ENCODE measurements at regions not wholly inside any gene's neighbourhood (a gene's known extent, or its start where the extent isn't known, plus 50 kb on each side); places are given as distances from the start of the nearest gene placed in this dataset.

GRCh38 chr13:93017493-93018112 is 209.0 kb upstream of the GPC6 start:
- no peaks in the 10 kb centered on the region for H3K27me3 ChIP-seq (ENCODE audit: control insufficient read depth, insufficient read depth, low read length)
- no peak overlapping the region for H3K9ac ChIP-seq (ENCODE audit: low read length in 3 of 3)
- FAIRE-seq (no peak), DNase-seq (no peak)
- intact Hi-C loops (cut with DNase I), result no loop called here
- H3K36me3 ChIP-seq (ENCODE audit: control insufficient read depth in 2 of 3, insufficient read depth in 3 of 3, low read length in 3 of 3), result no peaks in the 10 kb centered on the region
- H3K9me3 ChIP-seq (ENCODE audit: control insufficient read depth in 2 of 3, insufficient read depth in 1 of 3, low read length in 3 of 3), result peaks cover 0 to 6% (median 4%) of the 10 kb centered on the region in 3 donors
- H3K27ac ChIP-seq (ENCODE audit: low read depth in 2 of 2, low read length in 2 of 2), result no peak overlapping the region
- TF ChIP-seq CTCF (IDR thresholded peaks at IDR 0.05; ENCODE audit: borderline replicate concordance, extremely low read depth, insufficient read depth), result no peak
- H3K4me1 ChIP-seq (ENCODE audit: control insufficient read depth in 2 of 3, insufficient read depth in 2 of 3, low read depth in 1 of 3, low read length in 3 of 3), result no peaks in the 10 kb centered on the region
- H3K4me3 ChIP-seq (ENCODE audit: low read length in 3 of 3), result no peak overlapping the region

GRCh38 chr13:93023929-93024328 is 202.7 kb upstream of the GPC6 start:
- DNase-seq, result peak in 1 of 5 donors; percentile 6
- intact Hi-C loops (cut with DNase I), result no loop called here
- no peaks in the 10 kb centered on the region for H3K36me3 ChIP-seq (ENCODE audit: control insufficient read depth in 2 of 3, insufficient read depth in 3 of 3, low read length in 3 of 3)
- H3K4me3 ChIP-seq (ENCODE audit: low read length in 3 of 3), result no peak overlapping the region
- no peaks in the 10 kb centered on the region for H3K27me3 ChIP-seq (ENCODE audit: control insufficient read depth, insufficient read depth, low read length)
- H3K9me3 ChIP-seq (ENCODE audit: control insufficient read depth in 2 of 3, insufficient read depth in 1 of 3, low read length in 3 of 3), result no peaks in the 10 kb centered on the region
- H3K9ac ChIP-seq (ENCODE audit: low read length in 3 of 3), result no peak overlapping the region
- no peaks in the 10 kb centered on the region for H3K4me1 ChIP-seq (ENCODE audit: control insufficient read depth in 2 of 3, insufficient read depth in 2 of 3, low read depth in 1 of 3, low read length in 3 of 3)
- no peak for TF ChIP-seq CTCF (IDR thresholded peaks at IDR 0.05; ENCODE audit: borderline replicate concordance, extremely low read depth, insufficient read depth)
- no peak for FAIRE-seq
- H3K27ac ChIP-seq (ENCODE audit: low read depth in 2 of 2, low read length in 2 of 2), result no peak overlapping the region

DNA sequence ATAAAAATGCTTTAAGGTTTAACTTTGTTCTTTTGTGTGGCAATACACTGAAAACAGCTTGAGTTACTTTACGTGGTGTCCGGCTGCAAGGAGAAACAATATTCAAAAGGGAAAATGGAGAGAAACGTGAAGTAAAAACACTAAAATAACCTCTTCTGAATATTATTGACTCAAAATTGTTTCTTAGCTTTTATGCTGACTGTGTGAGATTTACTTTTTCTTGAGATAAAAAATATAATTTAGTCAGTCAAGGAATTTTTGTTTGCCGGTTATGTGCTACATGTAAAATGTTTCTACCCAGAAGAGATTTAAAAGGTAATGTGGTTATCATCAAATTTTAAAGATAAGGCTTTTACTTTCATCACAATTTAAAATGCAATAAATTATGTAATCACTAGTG is 200.6 kb upstream of the GPC6 start:
- no peaks in the 10 kb centered on the region for H3K9me3 ChIP-seq (ENCODE audit: control insufficient read depth in 2 of 3, insufficient read depth in 1 of 3, low read length in 3 of 3)
- DNase-seq (no peak), FAIRE-seq (no peak)
- no peaks in the 10 kb centered on the region for H3K4me1 ChIP-seq (ENCODE audit: control insufficient read depth in 2 of 3, insufficient read depth in 2 of 3, low read depth in 1 of 3, low read length in 3 of 3)
- intact Hi-C loops (cut with DNase I), result no loop called here
- H3K27ac ChIP-seq (ENCODE audit: low read depth in 2 of 2, low read length in 2 of 2), result no peak overlapping the region
- H3K9ac ChIP-seq (ENCODE audit: low read length in 3 of 3), result no peak overlapping the region
- no peak overlapping the region for H3K4me3 ChIP-seq (ENCODE audit: low read length in 3 of 3)
- no peaks in the 10 kb centered on the region for H3K27me3 ChIP-seq (ENCODE audit: control insufficient read depth, insufficient read depth, low read length)
- no peak for TF ChIP-seq CTCF (IDR thresholded peaks at IDR 0.05; ENCODE audit: borderline replicate concordance, extremely low read depth, insufficient read depth)
- no peaks in the 10 kb centered on the region for H3K36me3 ChIP-seq (ENCODE audit: control insufficient read depth in 2 of 3, insufficient read depth in 3 of 3, low read length in 3 of 3)

DNA sequence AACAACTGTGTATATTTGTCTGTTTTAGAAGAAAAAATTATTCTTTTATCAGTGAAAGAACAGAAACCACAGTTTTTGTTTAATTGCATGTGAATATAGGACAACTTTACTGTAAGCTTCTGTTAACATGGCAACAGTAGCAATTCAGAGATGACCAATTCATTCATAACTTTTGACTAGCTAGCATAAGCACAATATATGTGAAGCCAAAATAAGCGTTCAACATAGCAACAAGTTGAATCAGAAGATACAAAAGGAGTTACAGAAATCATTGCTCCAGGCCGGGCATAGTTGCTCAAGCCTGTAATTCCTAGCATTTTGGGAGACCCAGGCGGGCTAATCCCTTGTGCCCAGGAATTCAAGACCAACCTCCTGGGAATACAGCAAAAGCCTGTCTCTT is 197.1 kb upstream of the GPC6 start:
- Histone ChIP-seq H3K27me3 (ENCODE audit: control insufficient read depth, insufficient read depth, low read length) (no peaks in the 10 kb centered on the region), H3K36me3 (ENCODE audit: control insufficient read depth in 2 of 3, insufficient read depth in 3 of 3, low read length in 3 of 3) (no peaks in the 10 kb centered on the region), H3K4me3 (ENCODE audit: low read length in 3 of 3) (no peak overlapping the region), H3K4me1 (ENCODE audit: control insufficient read depth in 2 of 3, insufficient read depth in 2 of 3, low read depth in 1 of 3, low read length in 3 of 3) (no peaks in the 10 kb centered on the region), H3K27ac (ENCODE audit: low read depth in 2 of 2, low read length in 2 of 2) (no peak overlapping the region), H3K9me3 (ENCODE audit: control insufficient read depth in 2 of 3, insufficient read depth in 1 of 3, low read length in 3 of 3) (no peaks in the 10 kb centered on the region), H3K9ac (ENCODE audit: low read length in 3 of 3) (no peak overlapping the region)
- FAIRE-seq (no peak), DNase-seq (no peak)
- intact Hi-C loops (cut with DNase I), result no loop called here
- no peak for TF ChIP-seq CTCF (IDR thresholded peaks at IDR 0.05; ENCODE audit: borderline replicate concordance, extremely low read depth, insufficient read depth)

All from kidney (tissue), 13 donors.